Esophagus squamous epithelium (tissue), 5 donors: ENCODE measurements at regions not wholly inside any gene's neighbourhood (a gene's known extent, or its start where the extent isn't known, plus 50 kb on each side); places are given as distances from the start of the nearest gene placed in this dataset.
"Not testable (repeated sequence)": the region's sequence is repeated elsewhere in the genome, so short reads cannot be mapped to it uniquely, and the experiment has no call there.

ENCODE experiments used
- DNase-seq: peaks from one replicate; lab custom pipeline; 2025; lab: John Stamatoyannopoulos, UW
- H3K27ac ChIP-seq, 4 donors: fragments of 200-600 bp; sonication (generic); one replicate each; pipeline ENCODE4 v1.5.1; 2016 to 2019; ENCODE audit warnings: mild to moderate bottlenecking in 1 of 4
- H3K27me3 ChIP-seq, 4 donors: fragments of 200-600 bp; sonication (generic); 1 replicate in 3 of 4; 2 replicates in 1 of 4; pipeline versions ENCODE4 v1.5.1 to v1.6.0; 2017 to 2021; ENCODE audit warnings: antibody characterized with exemption in 1 of 4
- H3K36me3 ChIP-seq, 3 donors: fragments of 200-600 bp; sonication (generic); one replicate each; pipeline ENCODE4 v1.5.1; 2016 to 2019
- H3K4me1 ChIP-seq, 3 donors: fragments of 200-600 bp; sonication (generic); one replicate each; pipeline ENCODE4 v1.5.1; 2017 to 2019
- H3K4me3 ChIP-seq, 4 donors: fragments of 200-600 bp; sonication (generic); 1 replicate in 3 of 4; 2 replicates in 1 of 4; pipeline ENCODE4 v1.5.1; 2016 to 2019; ENCODE audit warnings: mild to moderate bottlenecking in 2 of 4, moderate library complexity in 1 of 4
- H3K9me3 ChIP-seq, 3 donors: fragments of 200-600 bp; sonication (generic); one replicate each; pipeline ENCODE4 v1.5.1; 2016 to 2019
- CTCF ChIP-seq, 6 experiments: fragments of 450-650 bp in 4 of 6; fragments of 200-600 bp in 2 of 6; sonication (generic) in 2 of 6; IDR thresholded peaks; one replicate each; pipeline ENCODE4 v1.5.1; 2016 to 2019; ENCODE audit warnings: antibody characterized with exemption in 6 of 6, mild to moderate bottlenecking in 4 of 6, moderate library complexity in 4 of 6
- POLR2A ChIP-seq, 4 donors: fragments of 450-650 bp; IDR thresholded peaks; one replicate each; pipeline ENCODE4 v1.6.1; 2017; ENCODE audit warnings: antibody characterized with exemption in 4 of 4, mild to moderate bottlenecking in 4 of 4, moderate library complexity in 3 of 4
- WGBS, 2 donors: methylation state at CpG; one replicate each; pipeline ENCODE4 v1.1.5; 2018; 5-methylcytosine and 5-hydroxymethylcytosine counted together
- intact Hi-C: fragments of 100-400 bp; cut with DNase I; formaldehyde crosslinking; loops from one replicate; pipeline ENCODE4 v1.15.0; 2022
- donor health status: DM: yes; HTN: yes; CAD: no.

- intact Hi-C loops, result no loop called here
- WGBS, 2 donors, result 86 to 93% methylated on average over 5 of the region's 5 CpGs
- H3K4me1 ChIP-seq, result no peaks in the 10 kb centered on the region
- no peak for DNase-seq
- TF ChIP-seq POLR2A (IDR thresholded peaks at IDR 0.05) (no peak), CTCF (IDR thresholded peaks at IDR 0.05) (no peak)
- no peaks in the 10 kb centered on the region for H3K9me3 ChIP-seq
- no peak overlapping the region for H3K27ac ChIP-seq
- H3K27me3 ChIP-seq, result no peaks in the 10 kb centered on the region
- no peaks in the 10 kb centered on the region for H3K36me3 ChIP-seq
- H3K4me3 ChIP-seq, result no peak overlapping the region
Measured at GRCh38 chr3:72617424-72618024, 230.7 kb downstream of the SHQ1 start.

- intact Hi-C loops, result no loop called here
- Histone ChIP-seq H3K4me1 (no peaks in the 10 kb centered on the region), H3K27ac (no peak overlapping the region), H3K4me3 (no peak overlapping the region), H3K36me3 (no peaks in the 10 kb centered on the region), H3K27me3 (no peaks in the 10 kb centered on the region), H3K9me3 (no peaks in the 10 kb centered on the region)
- 93 to 96% methylated on average over 3 to 6 of the region's 6 CpGs for WGBS, 2 donors
- no peak for TF ChIP-seq CTCF (IDR thresholded peaks at IDR 0.05)
- no peak for TF ChIP-seq POLR2A (IDR thresholded peaks at IDR 0.05)
- DNase-seq, result no peak
Measured at GRCh38 chr3:72615776-72616175, 232.5 kb downstream of the SHQ1 start.

GRCh38 chr3:72615182-72615581 lies 233.1 kb downstream of the SHQ1 start:
- no peak overlapping the region for H3K27ac ChIP-seq
- H3K4me1 ChIP-seq, result no peaks in the 10 kb centered on the region
- no peaks in the 10 kb centered on the region for H3K36me3 ChIP-seq
- H3K4me3 ChIP-seq, result no peak overlapping the region
- TF ChIP-seq CTCF (IDR thresholded peaks at IDR 0.05), result no peak
- TF ChIP-seq POLR2A (IDR thresholded peaks at IDR 0.05), result no peak
- intact Hi-C loops, result no loop called here
- H3K9me3 ChIP-seq, result no peaks in the 10 kb centered on the region
- WGBS, 2 donors, result 79 to 98% methylated on average over 3 of the region's 3 CpGs
- no peak for DNase-seq
- H3K27me3 ChIP-seq, result no peaks in the 10 kb centered on the region

GRCh38 chr3:72614394-72615074 lies 233.7 kb downstream of the SHQ1 start:
- H3K4me3 ChIP-seq, result no peak overlapping the region
- TF ChIP-seq POLR2A (IDR thresholded peaks at IDR 0.05) (no peak), CTCF (IDR thresholded peaks at IDR 0.05) (no peak)
- no peak for DNase-seq
- intact Hi-C loops, result no loop called here
- no peaks in the 10 kb centered on the region for H3K36me3 ChIP-seq
- H3K27ac ChIP-seq, result no peak overlapping the region
- H3K27me3 ChIP-seq, result no peaks in the 10 kb centered on the region
- 82 to 90% methylated on average over 5 of the region's 5 CpGs for WGBS, 2 donors
- no peaks in the 10 kb centered on the region for H3K4me1 ChIP-seq
- no peaks in the 10 kb centered on the region for H3K9me3 ChIP-seq

GRCh38 chr3:72613871-72614270 lies 234.4 kb downstream of the SHQ1 start:
- no peak overlapping the region for H3K27ac ChIP-seq
- H3K4me1 ChIP-seq, result no peaks in the 10 kb centered on the region
- H3K36me3 ChIP-seq, result no peaks in the 10 kb centered on the region
- TF ChIP-seq POLR2A (IDR thresholded peaks at IDR 0.05), result no peak
- 88 to 89% methylated on average over 1 of the region's 1 CpG for WGBS, 2 donors
- H3K9me3 ChIP-seq, result no peaks in the 10 kb centered on the region
- no peaks in the 10 kb centered on the region for H3K27me3 ChIP-seq
- H3K4me3 ChIP-seq, result no peak overlapping the region
- no peak for DNase-seq
- intact Hi-C loops, result no loop called here

GRCh38 chr3:72609114-72609513 lies 239.1 kb downstream of the SHQ1 start:
- H3K27ac ChIP-seq, H3K27me3 ChIP-seq, DNase-seq, intact Hi-C loops, H3K36me3 ChIP-seq, H3K4me1 ChIP-seq, H3K9me3 ChIP-seq, H3K4me3 ChIP-seq: not testable (repeated sequence)
- 93 to 98% methylated on average over 5 of the region's 5 CpGs for WGBS, 2 donors
